ENCODE measurements at regions not wholly inside any gene's neighbourhood (a gene's known extent, or its start where the extent isn't known, plus 50 kb on each side); places are given as distances from the start of the nearest gene placed in this dataset.
"Not testable (repeated sequence)": the region's sequence is repeated elsewhere in the genome, so short reads cannot be mapped to it uniquely, and the experiment has no call there.

- DNase-seq = no peak
Measured at GRCh38 chr10:113474752-113475151, 78.1 kb upstream of the HABP2 start.

GRCh38 chr10:113475381-113475807 lies 77.5 kb upstream of the HABP2 start:
- DNase-seq = no peak

- DNase-seq = no peak
Measured at GRCh38 chr10:113476191-113476590, 76.7 kb upstream of the HABP2 start.

GRCh38 chr10:113476673-113477072 lies 76.2 kb upstream of the HABP2 start:
- DNase-seq = no peak

GRCh38 chr10:113477451-113477850 lies 75.4 kb upstream of the HABP2 start:
- no peak for DNase-seq

GRCh38 chr10:113479346-113480080 lies 73.3 kb upstream of the HABP2 start:
- no peak for DNase-seq

DNA sequence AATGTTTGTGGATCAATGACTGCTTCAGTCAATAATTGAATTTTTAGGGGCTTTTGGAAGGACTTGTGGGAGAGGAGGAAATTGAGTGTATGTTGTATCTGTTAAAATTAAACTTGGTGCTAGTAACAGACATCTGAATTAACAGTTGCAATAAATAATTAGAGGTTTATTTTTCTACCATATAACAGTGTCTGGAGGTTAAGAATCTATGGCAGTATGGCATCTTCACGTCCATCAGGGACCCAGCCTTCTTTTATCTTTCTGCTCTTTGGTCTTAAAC lies 72.8 kb upstream of the HABP2 start:
- no peak for DNase-seq

- DNase-seq = no peak
Measured at GRCh38 chr10:113480851-113481502, 71.9 kb upstream of the HABP2 start.

DNA sequence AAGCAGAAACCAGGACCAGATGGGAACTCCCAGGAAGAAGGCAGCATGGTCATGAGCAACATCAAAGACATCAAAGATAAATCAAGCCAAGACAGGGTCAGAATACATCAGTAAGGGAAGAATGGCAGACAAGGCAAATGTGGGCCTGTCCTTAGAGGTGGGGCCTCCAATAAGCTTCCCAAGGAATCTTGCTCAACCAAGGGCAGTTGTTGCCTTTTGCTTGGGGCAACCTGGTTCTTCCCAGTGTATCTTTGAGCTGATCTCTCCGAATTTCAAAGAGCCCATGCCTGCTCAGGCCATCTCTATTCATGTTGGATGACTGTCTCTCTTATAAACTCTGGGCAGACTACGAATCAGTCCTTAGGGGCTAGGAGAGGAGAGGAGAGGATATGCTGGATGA lies 68.4 kb upstream of the HABP2 start:
- DNase-seq = no peak

- no peak for DNase-seq
Measured at GRCh38 chr10:113485736-113486135, 67.1 kb upstream of the HABP2 start.

- DNase-seq = no peak
Measured at GRCh38 chr10:113486531-113486930, 66.3 kb upstream of the HABP2 start.

GRCh38 chr10:113487154-113487553 lies 65.7 kb upstream of the HABP2 start:
- no peak for DNase-seq

- DNase-seq = no peak
Measured at GRCh38 chr10:113488186-113488585, 64.7 kb upstream of the HABP2 start.

- DNase-seq = not testable (repeated sequence)
Measured at GRCh38 chr10:113489522-113489921, 63.3 kb upstream of the HABP2 start.

DNA sequence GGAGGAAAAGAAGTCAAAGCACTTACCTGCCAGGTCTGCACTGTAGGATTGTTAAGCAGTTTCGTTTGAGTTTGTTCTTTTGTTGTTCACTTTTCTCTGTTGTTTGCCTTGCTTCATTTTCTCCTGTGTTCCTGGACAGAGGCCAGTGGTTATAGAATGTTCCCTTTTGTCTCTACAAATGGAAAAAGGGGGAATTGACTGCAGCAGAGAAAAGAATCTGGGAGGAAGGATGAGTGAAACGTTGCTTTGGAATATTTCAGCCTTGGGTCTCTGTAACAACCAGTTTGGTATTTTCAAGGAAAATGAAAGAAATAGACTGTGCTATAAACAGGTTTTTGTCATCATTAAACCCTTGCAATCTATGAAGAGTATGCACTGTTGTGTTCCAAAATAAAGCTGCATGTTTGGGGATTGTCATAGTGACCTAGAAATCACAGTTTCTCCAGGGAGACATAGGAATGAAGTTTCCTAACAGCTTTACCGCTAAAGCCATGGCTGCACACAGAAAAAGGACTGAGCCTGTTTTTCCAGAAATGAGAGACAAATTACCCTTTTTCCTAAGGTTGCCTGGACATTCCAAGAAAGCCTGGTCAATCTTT lies 60.8 kb upstream of the HABP2 start:
- DNase-seq = no peak

DNA sequence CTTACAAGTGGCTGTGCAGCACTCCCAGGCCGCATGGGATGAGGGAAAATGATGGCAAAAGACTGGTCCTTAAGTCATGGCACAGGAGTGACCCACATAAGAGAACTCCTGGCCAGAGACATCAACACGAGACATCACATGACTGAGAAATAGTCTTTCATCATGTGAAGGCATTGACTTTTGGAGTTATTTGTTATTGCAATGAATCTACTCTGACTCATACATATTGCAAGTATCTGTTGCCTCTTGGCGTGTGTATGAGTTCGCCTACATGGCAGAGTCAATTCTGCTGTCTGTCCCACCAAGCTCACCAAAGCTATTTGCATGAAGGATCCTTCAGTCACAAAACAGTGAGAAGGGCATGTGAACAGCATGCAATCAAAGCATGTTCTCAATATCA lies 59.7 kb upstream of the HABP2 start:
- no peak for DNase-seq

- DNase-seq = no peak
Measured at GRCh38 chr10:113493882-113494301, 59.0 kb upstream of the HABP2 start.

GRCh38 chr10:113494761-113495160 lies 58.1 kb upstream of the HABP2 start:
- no peak for DNase-seq

- no peak for DNase-seq
Measured at GRCh38 chr10:113495553-113495952, 57.3 kb upstream of the HABP2 start.

DNA sequence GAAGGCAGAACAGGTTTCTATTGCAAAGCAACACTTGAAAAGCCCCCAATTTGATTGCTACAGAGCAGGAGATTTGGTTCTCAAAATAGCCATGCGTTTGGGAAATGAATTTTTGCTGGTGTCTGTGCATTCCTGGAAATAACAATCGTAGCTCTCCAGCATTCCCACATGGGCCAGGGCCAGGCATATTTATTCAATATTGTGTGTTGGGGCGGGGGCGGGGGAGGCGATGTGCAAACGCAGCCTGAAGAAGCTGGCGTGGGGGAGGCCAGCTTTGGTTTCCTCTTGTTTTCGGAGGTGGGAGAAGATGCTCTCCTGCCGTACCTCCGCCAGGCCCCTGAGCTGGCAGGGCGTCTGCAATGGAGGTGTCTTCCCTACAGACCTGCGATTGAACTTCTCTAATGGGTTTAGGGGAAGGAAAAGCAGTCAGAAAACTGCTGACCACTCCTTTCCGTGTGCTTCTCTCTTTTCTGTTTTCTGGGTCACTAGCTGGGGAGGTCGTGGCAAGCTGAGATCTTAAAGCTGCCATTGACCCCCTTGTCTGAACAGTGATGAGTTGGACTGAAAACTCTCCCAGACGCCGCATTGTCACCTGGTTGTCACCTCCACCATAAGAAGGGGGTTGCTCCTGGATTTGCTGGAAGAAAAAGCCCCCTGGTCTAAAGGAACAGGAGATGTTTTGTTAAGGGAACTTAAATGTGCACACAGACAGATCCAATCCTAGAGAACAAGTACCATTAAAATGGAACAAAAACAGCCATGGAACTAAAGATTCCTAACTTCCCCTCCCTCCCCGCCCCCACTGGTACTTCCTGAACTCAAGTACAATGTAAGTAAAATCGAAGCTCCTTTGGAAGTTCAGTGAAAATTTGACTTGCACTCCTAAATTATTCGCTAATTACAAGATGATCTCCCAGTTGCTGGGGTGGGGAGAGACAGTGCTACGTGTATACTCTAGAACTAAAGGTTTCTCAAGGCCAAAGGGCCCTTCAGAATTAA lies 56.4 kb upstream of the HABP2 start:
- no peak for DNase-seq

DNA sequence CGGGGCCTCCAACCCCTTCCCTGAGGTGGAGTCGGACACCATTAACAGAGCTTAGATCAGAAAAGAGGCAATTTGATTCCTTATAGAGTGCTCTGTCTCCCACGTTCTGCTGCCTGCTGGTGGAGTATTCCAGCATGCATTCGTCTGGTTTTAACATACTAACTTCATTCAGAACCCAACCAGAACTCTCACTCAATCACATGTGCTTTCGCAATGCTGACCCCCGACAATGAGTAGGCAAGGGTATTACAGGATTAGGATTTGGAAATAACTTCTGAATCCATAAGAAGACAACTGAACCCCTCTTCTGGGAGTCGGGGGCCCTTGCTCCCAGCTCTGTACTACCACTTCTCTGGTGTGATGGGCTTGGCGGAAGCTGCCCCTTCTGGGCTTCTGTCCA lies 55.7 kb upstream of the HABP2 start:
- no peak for DNase-seq

DNA sequence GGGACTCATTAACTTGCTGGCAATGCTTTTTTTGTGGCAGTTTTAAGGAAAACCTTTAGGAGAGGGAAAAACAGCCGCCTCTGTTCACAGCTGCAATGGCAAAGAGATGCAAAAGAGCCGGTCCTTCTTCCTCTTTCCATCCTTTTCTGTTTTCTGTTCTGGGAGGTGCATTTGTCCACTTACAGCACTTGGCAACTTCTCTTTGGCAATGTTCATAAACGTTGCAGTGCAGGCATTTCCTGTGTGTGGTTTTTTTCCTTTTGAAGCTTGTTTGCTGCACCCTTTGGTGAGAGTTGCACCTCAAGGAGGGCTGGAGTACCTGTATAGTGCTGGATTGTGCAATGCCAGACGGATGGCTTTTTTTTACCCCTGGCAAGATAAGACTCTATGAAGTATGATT lies 53.9 kb upstream of the HABP2 start:
- DNase-seq = no peak

DNA sequence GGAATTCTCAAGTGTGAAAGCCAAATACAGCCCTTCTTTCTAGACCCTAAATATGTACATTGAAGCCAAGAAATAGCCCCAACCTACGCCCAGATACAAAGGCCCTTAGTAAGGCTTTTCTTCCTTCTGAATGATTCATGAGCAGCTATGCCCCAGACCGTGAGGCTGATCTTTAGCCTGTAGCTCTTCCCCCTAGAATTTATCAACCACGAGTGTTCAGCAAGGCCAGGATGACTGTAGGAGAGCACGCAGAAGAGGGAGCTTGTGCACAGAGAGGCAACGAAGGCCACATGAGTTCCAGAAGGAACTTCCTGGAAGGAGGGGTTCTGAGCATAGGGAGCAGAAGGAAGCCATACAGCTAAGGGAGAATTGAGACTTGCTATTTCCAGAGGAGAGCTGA lies 53.0 kb upstream of the HABP2 start:
- no peak for DNase-seq

All from activated naive CD4-positive, alpha-beta T cell treated with anti-CD3 and anti-CD28 coated beads, Interleukin-2, amount 50 U/mL, for 16 hours (primary cell).